T-helper 22 cell (primary cell): ENCODE measurements at regions not wholly inside any gene's neighbourhood (a gene's known extent, or its start where the extent isn't known, plus 50 kb on each side); places are given as distances from the start of the nearest gene placed in this dataset.

Source experiments
- DNase-seq: peaks from one replicate; pipeline ENCODE4 v3.0.0-alpha.2; 2020; ENCODE audit warnings: low read depth

GRCh38 chr13:107035186-107035585, 467.2 kb upstream of the ARGLU1 start:
- DNase-seq, result no peak

GRCh38 chr13:107034236-107034872, 466.4 kb upstream of the ARGLU1 start:
- DNase-seq, result no peak

DNA sequence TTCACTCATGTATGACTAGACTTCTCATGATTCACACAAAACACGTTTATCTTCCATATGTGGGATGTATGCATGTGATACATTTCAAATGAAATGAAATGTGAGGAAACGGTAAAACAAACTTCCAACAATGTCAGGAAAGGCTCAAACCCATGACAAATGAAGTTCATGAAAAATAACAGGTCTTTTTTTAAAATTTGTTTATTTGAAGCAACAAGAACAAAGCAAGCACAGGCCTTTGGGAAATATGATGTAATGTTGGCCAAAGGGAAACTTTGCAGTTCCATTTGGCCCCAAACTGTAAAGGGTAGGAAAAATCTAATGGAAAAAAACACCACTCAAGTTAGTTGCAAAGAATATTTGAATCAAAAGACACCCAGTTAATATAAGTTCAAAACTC, 463.8 kb upstream of the ARGLU1 start:
- DNase-seq, result no peak

DNA sequence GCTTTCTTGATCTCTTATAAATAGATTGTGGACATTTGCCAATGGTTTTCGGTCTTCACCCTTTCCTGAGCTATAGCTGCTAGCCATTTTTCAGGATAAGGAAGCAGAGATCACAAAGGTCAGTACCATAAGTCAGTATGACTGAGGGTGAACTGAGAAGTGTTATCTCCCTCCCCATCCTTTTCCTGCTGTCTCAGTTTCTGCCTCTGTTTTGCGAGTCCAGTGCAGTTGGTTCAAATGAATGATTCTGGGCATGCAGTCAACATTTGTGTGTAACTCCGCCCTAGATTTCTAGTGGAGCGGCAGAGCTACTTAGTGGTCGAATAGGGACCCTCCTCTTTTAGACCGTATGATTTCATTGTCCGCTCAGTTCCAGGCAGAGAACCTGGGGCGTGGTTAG, 460.8 kb upstream of the ARGLU1 start:
- DNase-seq, result no peak

DNA sequence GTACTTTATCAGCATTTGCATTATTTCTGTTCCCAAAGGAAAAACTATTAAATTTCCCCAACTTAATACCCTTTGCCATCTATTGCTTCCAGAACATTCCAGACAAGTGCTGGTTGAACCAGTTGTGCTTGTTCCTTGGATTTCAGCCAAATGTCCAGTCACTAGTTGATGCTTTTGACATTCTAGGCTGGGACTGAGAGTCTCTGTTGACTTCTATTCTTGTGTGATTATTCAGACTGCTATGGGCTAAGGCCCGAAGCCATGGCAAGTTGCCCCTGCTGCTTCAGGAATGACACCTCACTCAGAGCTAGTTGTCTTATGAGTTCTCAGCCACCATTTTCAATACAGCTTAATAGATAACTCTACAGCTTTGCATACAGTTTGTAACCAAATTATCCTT, 458.1 kb upstream of the ARGLU1 start:
- DNase-seq, result no peak

GRCh38 chr13:107023335-107023734, 455.4 kb upstream of the ARGLU1 start:
- DNase-seq, result no peak

DNA sequence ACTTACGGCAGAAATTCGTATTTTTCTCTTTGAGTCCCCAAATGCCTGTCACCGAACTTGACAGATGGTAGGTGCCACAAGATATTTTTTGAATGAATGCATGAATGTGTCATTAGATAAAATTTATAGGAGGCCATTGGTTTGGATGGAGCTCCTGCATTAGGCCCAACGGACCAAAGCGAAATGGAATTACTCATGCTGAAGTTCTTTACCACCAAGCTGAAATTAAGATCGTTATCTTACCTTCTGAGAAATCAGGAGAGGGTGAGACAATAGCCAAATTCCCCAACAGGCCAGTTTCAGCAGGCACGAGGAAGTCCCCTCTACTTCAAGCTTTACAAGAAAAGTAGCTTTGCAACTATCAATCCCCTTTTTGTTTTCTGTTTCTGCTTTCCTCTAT, 452.5 kb upstream of the ARGLU1 start:
- no peak for DNase-seq

- no peak for DNase-seq
Measured at GRCh38 chr13:107018285-107018684, 450.3 kb upstream of the ARGLU1 start.

GRCh38 chr13:107006661-107007060, 438.7 kb upstream of the ARGLU1 start:
- no peak for DNase-seq

DNA sequence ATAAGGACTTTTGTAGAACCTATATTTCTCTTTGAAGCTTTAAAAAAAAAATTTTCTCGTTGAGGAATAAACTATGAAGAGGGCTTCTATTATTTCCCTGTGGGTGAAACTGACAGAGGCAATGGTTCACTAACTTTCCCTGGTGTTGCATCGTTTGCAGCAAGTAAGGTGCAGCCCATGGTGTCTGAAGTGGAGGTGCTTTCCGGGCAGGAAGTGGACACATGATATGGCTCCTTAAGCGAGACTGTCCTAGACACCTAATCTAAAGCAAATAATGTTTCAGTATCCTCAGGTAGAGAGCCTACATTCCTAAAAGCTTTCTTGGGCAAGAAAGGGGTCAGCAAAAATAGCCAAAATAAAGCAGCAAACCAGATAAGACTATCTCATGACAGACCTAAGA, 437.6 kb upstream of the ARGLU1 start:
- no peak for DNase-seq

DNA sequence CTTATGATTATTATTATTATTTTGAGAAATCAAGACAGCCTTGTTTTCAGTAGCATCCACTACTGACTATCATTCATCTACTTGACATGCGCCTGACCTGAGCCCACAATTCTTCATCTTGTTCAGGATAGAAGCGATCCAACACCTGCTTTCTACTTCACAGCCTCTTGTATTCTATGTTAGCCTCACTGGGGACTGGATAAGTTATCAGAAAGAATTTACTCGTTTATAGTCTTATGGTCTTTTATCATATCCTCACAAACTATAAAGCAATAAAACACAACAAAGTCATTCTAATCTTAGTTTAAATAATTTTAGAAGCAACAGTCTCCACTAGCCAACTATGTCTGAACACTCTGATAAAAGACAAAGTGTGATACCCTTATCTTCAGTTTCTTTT, 436.0 kb upstream of the ARGLU1 start:
- DNase-seq, result no peak

GRCh38 chr13:106998664-106999063, 430.7 kb upstream of the ARGLU1 start:
- DNase-seq, result no peak

- no peak for DNase-seq
Measured at GRCh38 chr13:106997696-106998095, 429.8 kb upstream of the ARGLU1 start.

- DNase-seq, result no peak
Measured at GRCh38 chr13:106996867-106997618, 429.1 kb upstream of the ARGLU1 start.

DNA sequence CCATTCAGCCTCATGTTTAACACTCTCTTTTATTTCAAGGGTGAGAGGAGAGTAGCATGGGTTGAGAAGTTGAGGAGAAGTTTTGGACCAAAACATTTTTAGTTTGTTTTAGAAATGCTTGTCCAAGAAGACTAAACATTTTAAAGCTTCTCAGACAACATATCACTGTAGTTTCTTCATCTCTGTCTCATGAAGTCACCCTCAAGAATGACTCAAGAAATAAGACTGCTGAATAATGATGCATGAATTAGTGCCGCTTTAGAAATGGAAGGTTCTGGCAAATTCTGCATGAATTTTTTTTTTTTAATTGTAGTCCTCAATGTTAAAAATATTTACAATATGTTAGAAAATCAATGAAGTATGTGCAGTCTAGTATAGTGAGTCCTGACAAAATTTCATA, 422.7 kb upstream of the ARGLU1 start:
- no peak for DNase-seq

DNA sequence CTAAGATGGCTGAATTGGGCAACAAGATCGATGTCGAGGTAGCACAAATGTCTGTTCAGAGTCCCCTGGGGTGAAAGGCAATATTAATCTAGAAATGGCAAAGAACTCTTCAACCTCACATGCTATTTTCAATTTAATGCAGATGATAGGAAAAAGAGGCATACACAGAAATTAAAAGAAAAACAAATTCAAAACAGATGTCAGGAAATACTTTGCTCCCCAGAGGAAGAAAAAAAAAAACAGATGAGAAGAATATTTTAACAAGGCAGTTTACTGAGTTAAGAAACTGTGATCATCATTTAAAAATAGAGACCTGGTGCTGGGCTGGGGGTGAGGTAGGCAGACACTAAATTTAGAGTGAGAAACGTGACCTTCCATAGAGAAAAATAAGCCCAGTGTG, 421.9 kb upstream of the ARGLU1 start:
- no peak for DNase-seq

- no peak for DNase-seq
Measured at GRCh38 chr13:106987427-106987785, 419.5 kb upstream of the ARGLU1 start.

GRCh38 chr13:106986687-106987426, 418.9 kb upstream of the ARGLU1 start:
- DNase-seq, result no peak

DNA sequence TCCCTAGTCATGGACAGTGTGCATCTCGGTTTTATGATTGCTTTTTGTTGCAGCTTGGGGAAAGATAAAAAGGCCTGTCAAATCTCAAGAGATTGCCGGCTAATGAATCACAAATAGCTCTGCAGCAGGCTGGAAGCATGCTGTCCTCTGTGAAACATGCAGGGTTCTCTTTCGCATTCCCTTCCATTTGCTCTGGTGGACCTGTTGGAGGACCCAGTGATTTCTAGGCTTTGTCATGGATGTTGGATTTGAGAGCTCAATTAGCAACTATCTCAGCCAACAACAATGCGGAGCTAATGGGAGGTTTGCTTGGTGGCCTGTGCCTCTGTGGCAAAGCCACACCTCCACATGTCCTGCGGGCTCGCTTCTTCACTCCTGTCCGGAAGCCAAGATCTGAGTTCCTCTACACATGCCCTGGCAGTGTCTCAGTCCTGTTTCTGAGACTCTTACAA, 418.1 kb upstream of the ARGLU1 start:
- no peak for DNase-seq

DNA sequence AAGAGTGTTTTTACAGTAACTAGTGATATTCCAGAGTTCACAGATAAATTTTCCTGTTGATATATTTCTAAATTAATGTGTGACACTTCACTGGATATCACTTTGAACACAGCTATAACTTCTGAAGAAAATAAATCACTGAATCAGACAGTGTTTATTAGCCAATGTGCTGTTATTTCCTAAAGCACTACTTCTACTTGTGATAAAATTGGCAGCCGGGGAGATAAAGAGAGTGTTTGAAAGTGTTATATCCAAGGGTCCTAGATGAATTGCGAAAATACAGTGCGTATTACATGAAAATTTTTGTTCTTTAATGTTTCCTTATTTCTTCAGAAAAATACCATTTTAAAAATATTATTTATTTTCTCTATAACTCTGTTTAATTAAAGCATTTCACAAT, 417.5 kb upstream of the ARGLU1 start:
- no peak for DNase-seq

GRCh38 chr13:106981051-106981450, 413.1 kb upstream of the ARGLU1 start:
- DNase-seq, result no peak

DNA sequence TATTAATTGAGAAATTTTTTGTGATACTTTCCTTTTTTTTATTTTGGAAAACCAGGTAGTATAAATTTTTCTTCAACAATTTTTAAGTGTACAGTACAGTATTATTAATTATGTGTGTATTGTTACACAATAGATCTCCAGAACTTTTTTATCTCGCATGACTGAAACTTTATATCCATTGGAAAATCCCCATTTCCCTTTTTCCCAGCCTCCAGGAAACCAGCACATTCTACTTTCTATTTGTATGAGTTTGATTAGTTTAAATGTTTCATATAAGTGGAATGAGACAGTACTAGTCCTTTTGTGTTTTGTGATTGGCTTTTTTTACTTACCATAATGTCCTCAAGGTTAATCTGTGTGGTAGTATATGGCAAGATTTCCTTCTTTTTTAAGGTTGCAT, 399.5 kb upstream of the ARGLU1 start:
- DNase-seq, result no peak

GRCh38 chr13:106963151-106963550, 395.2 kb upstream of the ARGLU1 start:
- DNase-seq, result no peak
